Peyer's patch (tissue), 4 donors: ENCODE measurements at regions not wholly inside any gene's neighbourhood (a gene's known extent, or its start where the extent isn't known, plus 50 kb on each side); places are given as distances from the start of the nearest gene placed in this dataset.
"Not testable (repeated sequence)": the region's sequence is repeated elsewhere in the genome, so short reads cannot be mapped to it uniquely, and the experiment has no call there.

Experiments used
- POLR2A ChIP-seq, 2 donors: fragments of 450-650 bp; IDR thresholded peaks; one replicate each; pipeline ENCODE4 v1.5.1; 2017; ENCODE audit warnings: antibody characterized with exemption in 2 of 2, mild to moderate bottlenecking in 2 of 2, moderate library complexity in 2 of 2
- TF ChIP-seq, protein P1 (sequence below), 6 experiments: fragments of 450-650 bp in 4 of 6; fragments of 200-600 bp in 2 of 6; sonication (generic) in 1 of 6; IDR thresholded peaks; one replicate each; pipeline ENCODE4 v1.5.1; 2017 to 2019; ENCODE audit warnings: antibody characterized with exemption in 6 of 6, mild to moderate bottlenecking in 3 of 6, moderate library complexity in 1 of 6

DNA sequence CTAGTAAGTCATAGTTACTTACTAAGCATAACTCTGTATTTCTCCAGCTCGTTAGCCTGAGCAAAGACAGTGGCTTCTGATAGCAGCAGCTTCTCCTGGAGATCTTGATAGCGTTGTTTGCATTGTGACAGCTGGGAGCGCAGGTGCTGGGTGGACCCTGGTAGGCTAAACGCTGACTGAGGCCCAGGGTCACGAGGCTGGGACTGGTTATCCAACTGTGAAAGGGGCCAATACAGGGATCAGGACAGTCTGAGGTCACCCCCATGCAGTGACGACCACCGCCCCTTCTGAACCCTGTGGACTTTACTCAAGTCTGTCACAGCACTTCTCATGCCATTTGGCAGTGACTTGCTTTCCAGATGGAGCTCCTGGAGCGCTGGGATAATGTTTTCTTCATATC, 104.4 kb downstream of the NBPF8 start:
- TF ChIP-seq, protein P1, sequence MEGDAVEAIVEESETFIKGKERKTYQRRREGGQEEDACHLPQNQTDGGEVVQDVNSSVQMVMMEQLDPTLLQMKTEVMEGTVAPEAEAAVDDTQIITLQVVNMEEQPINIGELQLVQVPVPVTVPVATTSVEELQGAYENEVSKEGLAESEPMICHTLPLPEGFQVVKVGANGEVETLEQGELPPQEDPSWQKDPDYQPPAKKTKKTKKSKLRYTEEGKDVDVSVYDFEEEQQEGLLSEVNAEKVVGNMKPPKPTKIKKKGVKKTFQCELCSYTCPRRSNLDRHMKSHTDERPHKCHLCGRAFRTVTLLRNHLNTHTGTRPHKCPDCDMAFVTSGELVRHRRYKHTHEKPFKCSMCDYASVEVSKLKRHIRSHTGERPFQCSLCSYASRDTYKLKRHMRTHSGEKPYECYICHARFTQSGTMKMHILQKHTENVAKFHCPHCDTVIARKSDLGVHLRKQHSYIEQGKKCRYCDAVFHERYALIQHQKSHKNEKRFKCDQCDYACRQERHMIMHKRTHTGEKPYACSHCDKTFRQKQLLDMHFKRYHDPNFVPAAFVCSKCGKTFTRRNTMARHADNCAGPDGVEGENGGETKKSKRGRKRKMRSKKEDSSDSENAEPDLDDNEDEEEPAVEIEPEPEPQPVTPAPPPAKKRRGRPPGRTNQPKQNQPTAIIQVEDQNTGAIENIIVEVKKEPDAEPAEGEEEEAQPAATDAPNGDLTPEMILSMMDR (IDR thresholded peaks at IDR 0.05), result not testable (repeated sequence)
- TF ChIP-seq POLR2A (IDR thresholded peaks at IDR 0.05), result not testable (repeated sequence)
